Calu3 (cell line): ENCODE measurements at regions not wholly inside any gene's neighbourhood (a gene's known extent, or its start where the extent isn't known, plus 50 kb on each side); places are given as distances from the start of the nearest gene placed in this dataset.

Experiments used
- BruUV-seq: library from RNA; stranded (reverse); fragments of 400-500 nt; replicated peaks from 2 replicates; lab custom pipeline; 2021; lab: Mats Ljungman, UMichigan
- CTCF ChIA-PET: fragments of 300-600 bp; sonication (Branson Sonifier 250); formaldehyde crosslinking; loops from one replicate; lab custom pipeline; 2022; ENCODE audit warnings: antibody characterized with exemption; lab: Charles Lee
- DNase-seq: peaks from one replicate; pipeline ENCODE4 v3.0.0; 2022
- H3K27ac Mint-ChIP-seq: one replicate; pipeline ENCODE4 v1.8.0; 2022; ENCODE audit warnings: mixed read lengths; ENCODE audit not compliant: unreplicated experiment
- H3K27me3 Mint-ChIP-seq: one replicate; pipeline ENCODE4 v1.8.0; 2022; ENCODE audit warnings: mixed read lengths; ENCODE audit not compliant: unreplicated experiment
- H3K36me3 Mint-ChIP-seq: one replicate; pipeline ENCODE4 v1.8.0; 2022; ENCODE audit warnings: mild to moderate bottlenecking, moderate library complexity, mixed read lengths; ENCODE audit not compliant: insufficient read depth, unreplicated experiment
- H3K4me1 Mint-ChIP-seq: one replicate; pipeline ENCODE4 v1.8.0; 2022; ENCODE audit warnings: mild to moderate bottlenecking, low read depth, mixed read lengths; ENCODE audit not compliant: unreplicated experiment
- H3K4me3 Mint-ChIP-seq: one replicate; pipeline ENCODE4 v1.8.0; 2022; ENCODE audit warnings: mild to moderate bottlenecking, low read depth, moderate library complexity, mixed read lengths; ENCODE audit not compliant: unreplicated experiment
- H3K9me3 Mint-ChIP-seq: one replicate; pipeline ENCODE4 v1.8.0; 2022; ENCODE audit warnings: low read depth, mixed read lengths; ENCODE audit not compliant: unreplicated experiment
- CTCF ChIP-seq: fragments of 200-600 bp; IDR thresholded peaks from one replicate; pipeline ENCODE4 v1.8.0; 2022; ENCODE audit warnings: antibody characterized with exemption; ENCODE audit not compliant: unreplicated experiment
- intact Hi-C: fragments of 100-400 bp; cut with micrococcal nuclease; formaldehyde crosslinking; loops from one replicate; pipeline ENCODE4 v1.10.0; 2022; ENCODE audit not compliant: unreplicated experiment

- H3K27ac Mint-ChIP-seq: no peak overlapping the region
- H3K4me3 Mint-ChIP-seq: no peak overlapping the region
- no peaks in the 10 kb centered on the region for H3K27me3 Mint-ChIP-seq
- intact Hi-C loops: no loop called here
- H3K4me1 Mint-ChIP-seq: no peaks in the 10 kb centered on the region
- no peaks in the 10 kb centered on the region for H3K36me3 Mint-ChIP-seq
- peaks cover 6% of the 10 kb centered on the region for H3K9me3 Mint-ChIP-seq
- TF ChIP-seq CTCF: no peak
- no TSS peak for BruUV-seq
- CTCF ChIA-PET: no interaction called here
- no peak for DNase-seq
These were observed 191.8 kb upstream of the NTM start for GRCh38 chr11:131178596-131178995.

- CTCF ChIA-PET: no interaction called here
- BruUV-seq: no TSS peak
- H3K9me3 Mint-ChIP-seq: peaks cover 6% of the 10 kb centered on the region
- DNase-seq: no peak
- H3K4me1 Mint-ChIP-seq: no peaks in the 10 kb centered on the region
- H3K4me3 Mint-ChIP-seq: no peak overlapping the region
- no peaks in the 10 kb centered on the region for H3K27me3 Mint-ChIP-seq
- TF ChIP-seq CTCF: no peak
- intact Hi-C loops: no loop called here
- H3K27ac Mint-ChIP-seq: no peak overlapping the region
- H3K36me3 Mint-ChIP-seq: no peaks in the 10 kb centered on the region
These were observed 190.6 kb upstream of the NTM start for GRCh38 chr11:131179836-131180235.

- no peak for TF ChIP-seq CTCF
- CTCF ChIA-PET: no interaction called here
- no peak for DNase-seq
- no peak overlapping the region for H3K4me3 Mint-ChIP-seq
- no peaks in the 10 kb centered on the region for H3K36me3 Mint-ChIP-seq
- intact Hi-C loops: no loop called here
- BruUV-seq: no TSS peak
- no peaks in the 10 kb centered on the region for H3K27me3 Mint-ChIP-seq
- H3K27ac Mint-ChIP-seq: no peak overlapping the region
- H3K9me3 Mint-ChIP-seq: peaks cover 2% of the 10 kb centered on the region
- no peaks in the 10 kb centered on the region for H3K4me1 Mint-ChIP-seq
These were observed 184.5 kb upstream of the NTM start for GRCh38 chr11:131185915-131186314.

GRCh38 chr11:131186629-131187101 is 183.8 kb upstream of the NTM start:
- H3K27ac Mint-ChIP-seq: no peak overlapping the region
- intact Hi-C loops: no loop called here
- no peak for TF ChIP-seq CTCF
- BruUV-seq: no TSS peak
- CTCF ChIA-PET: no interaction called here
- no peaks in the 10 kb centered on the region for H3K36me3 Mint-ChIP-seq
- no peak for DNase-seq
- no peak overlapping the region for H3K4me3 Mint-ChIP-seq
- peaks cover 2% of the 10 kb centered on the region for H3K9me3 Mint-ChIP-seq
- H3K27me3 Mint-ChIP-seq: no peaks in the 10 kb centered on the region
- no peaks in the 10 kb centered on the region for H3K4me1 Mint-ChIP-seq
